PC-9 (cell line): ENCODE measurements at regions not wholly inside any gene's neighbourhood (a gene's known extent, or its start where the extent isn't known, plus 50 kb on each side); places are given as distances from the start of the nearest gene placed in this dataset.

Experiments
- CTCF ChIP-seq: fragments of 200-600 bp; sonication (generic); conservative IDR thresholded peaks from 2 replicates; pipeline ENCODE4 v1.6.1; 2017; ENCODE audit warnings: mixed run types, antibody characterized with exemption, mild to moderate bottlenecking, moderate library complexity
- EZH2 ChIP-seq: fragments of 200-600 bp; sonication (generic); IDR thresholded peaks from 2 replicates; pipeline ENCODE4 v1.8.0; 2017; ENCODE audit warnings: antibody characterized with exemption, low read depth

GRCh38 chrX:71828086-71828485 is 64.9 kb downstream of the CXorf49B start:
- no peak for TF ChIP-seq CTCF
- no peak for TF ChIP-seq EZH2
